ENCODE measurements at regions not wholly inside any gene's neighbourhood (a gene's known extent, or its start where the extent isn't known, plus 50 kb on each side); places are given as distances from the start of the nearest gene placed in this dataset.

GRCh38 chr5:173538654-173539053 is 77.8 kb downstream of the BOD1 start:
- no peak for TF ChIP-seq CTCF (IDR thresholded peaks at IDR 0.05)
- intact Hi-C loops (cut with micrococcal nuclease) = no loop called here
- no peaks in the 10 kb centered on the region for H3K4me1 Mint-ChIP-seq (ENCODE audit: low read depth)
- no peak overlapping the region for H3K27ac Mint-ChIP-seq
- H3K4me3 Mint-ChIP-seq = no peak overlapping the region
- ChIA-PET POLR2A (no interaction called here), CTCF (interaction anchor here (0.8 kb wide), 1 partner anchor 13 kb away, joined by 4 read pairs; no protein-coding TSS in a partner anchor)
- no peak for ATAC-seq
- H3K27me3 Mint-ChIP-seq = peaks cover 7% of the 10 kb centered on the region
- no peak for DNase-seq
- H3K36me3 Mint-ChIP-seq (ENCODE audit: low read depth) = no peaks in the 10 kb centered on the region
- H3K9me3 Mint-ChIP-seq = no peaks in the 10 kb centered on the region

- POLR2A ChIA-PET = no interaction called here
- H3K36me3 Mint-ChIP-seq (ENCODE audit: low read depth) = no peaks in the 10 kb centered on the region
- CTCF ChIA-PET = no interaction called here
- no peak overlapping the region for H3K4me3 Mint-ChIP-seq
- DNase-seq (no peak), ATAC-seq (no peak)
- H3K27me3 Mint-ChIP-seq = peaks cover 7% of the 10 kb centered on the region
- no peak overlapping the region for H3K27ac Mint-ChIP-seq
- TF ChIP-seq CTCF (IDR thresholded peaks at IDR 0.05) = no peak
- no peaks in the 10 kb centered on the region for H3K9me3 Mint-ChIP-seq
- intact Hi-C loops (cut with micrococcal nuclease) = no loop called here
- no peaks in the 10 kb centered on the region for H3K4me1 Mint-ChIP-seq (ENCODE audit: low read depth)
These were observed 78.4 kb downstream of the BOD1 start for GRCh38 chr5:173538018-173538417.

- TF ChIP-seq CTCF (IDR thresholded peaks at IDR 0.05) = no peak
- Mint-ChIP-seq H3K9me3 (no peaks in the 10 kb centered on the region), H3K4me1 (ENCODE audit: low read depth) (no peaks in the 10 kb centered on the region), H3K36me3 (ENCODE audit: low read depth) (no peaks in the 10 kb centered on the region), H3K27ac (no peak overlapping the region), H3K4me3 (no peak overlapping the region), H3K27me3 (peaks cover 7% of the 10 kb centered on the region)
- DNase-seq = no peak
- ChIA-PET CTCF (no interaction called here), POLR2A (no interaction called here)
- ATAC-seq = no peak
- intact Hi-C loops (cut with micrococcal nuclease) = no loop called here
These were observed 79.2 kb downstream of the BOD1 start for GRCh38 chr5:173537228-173537627.

GRCh38 chr5:173535976-173536639 is 80.3 kb downstream of the BOD1 start:
- no peak for TF ChIP-seq CTCF (IDR thresholded peaks at IDR 0.05)
- CTCF ChIA-PET = no interaction called here

GRCh38 chr5:173535166-173535975 is 81.1 kb downstream of the BOD1 start:
- Mint-ChIP-seq H3K9me3 (no peaks in the 10 kb centered on the region), H3K4me3 (no peak overlapping the region), H3K27ac (no peak overlapping the region), H3K27me3 (peaks cover 5% of the 10 kb centered on the region), H3K4me1 (ENCODE audit: low read depth) (no peaks in the 10 kb centered on the region), H3K36me3 (ENCODE audit: low read depth) (no peaks in the 10 kb centered on the region)
- CTCF ChIA-PET = no interaction called here
- TF ChIP-seq CTCF (IDR thresholded peaks at IDR 0.05) = no peak
- DNase-seq (no peak), ATAC-seq (no peak)
- intact Hi-C loops (cut with micrococcal nuclease) = no loop called here
- POLR2A ChIA-PET = no interaction called here

More at GRCh38 chr5:173535976-173536639, 80.3 kb downstream of the BOD1 start:
- no peak overlapping the region for H3K4me3 Mint-ChIP-seq
- ATAC-seq (no peak), DNase-seq (no peak)
- H3K27me3 Mint-ChIP-seq = peaks cover 7% of the 10 kb centered on the region
- no peaks in the 10 kb centered on the region for H3K36me3 Mint-ChIP-seq (ENCODE audit: low read depth)
- intact Hi-C loops (cut with micrococcal nuclease) = no loop called here
- H3K9me3 Mint-ChIP-seq = no peaks in the 10 kb centered on the region
- no peak overlapping the region for H3K27ac Mint-ChIP-seq
- no peaks in the 10 kb centered on the region for H3K4me1 Mint-ChIP-seq (ENCODE audit: low read depth)
- POLR2A ChIA-PET = no interaction called here
